MM.1S (cell line): ENCODE measurements at regions not wholly inside any gene's neighbourhood (a gene's known extent, or its start where the extent isn't known, plus 50 kb on each side); places are given as distances from the start of the nearest gene placed in this dataset.

Source experiments
- DNase-seq: peaks from one replicate; pipeline ENCODE4 v3.0.0-alpha.2; 2015
- H2AFZ ChIP-seq: fragments of 300-600 bp; sonication (generic); 2 replicates; pipeline ENCODE4 v1.6.0; 2016; ENCODE audit warnings: antibody characterized with exemption, low read length
- H3F3A ChIP-seq: fragments of 300-600 bp; sonication (generic); 2 replicates; pipeline ENCODE4 v1.6.1; 2016; ENCODE audit warnings: mild to moderate bottlenecking, antibody characterized with exemption, low read length, moderate library complexity, mixed read lengths; ENCODE audit not compliant: insufficient read depth
- H3K27ac ChIP-seq: fragments of 300-600 bp; sonication (generic); 2 replicates; pipeline ENCODE4 v1.5.1; 2016; ENCODE audit warnings: mild to moderate bottlenecking, low read length
- H3K27me3 ChIP-seq: fragments of 300-600 bp; sonication (generic); replicated peaks from 2 replicates; pipeline ENCODE4 v1.6.0; 2016; ENCODE audit warnings: low read length; ENCODE audit not compliant: insufficient read depth
- H3K36me3 ChIP-seq: fragments of 300-600 bp; sonication (generic); replicated peaks from 2 replicates; pipeline ENCODE4 v1.6.1; 2016; ENCODE audit warnings: mild to moderate bottlenecking, low read length, mixed read lengths; ENCODE audit not compliant: insufficient read depth
- H3K4me1 ChIP-seq: fragments of 300-600 bp; sonication (generic); 2 replicates; pipeline ENCODE4 v1.6.1; 2016; ENCODE audit warnings: low read length, mixed read lengths
- H3K4me2 ChIP-seq: fragments of 300-600 bp; sonication (generic); 2 replicates; pipeline ENCODE4 v1.6.0; 2016; ENCODE audit warnings: low read depth, low read length
- H3K4me3 ChIP-seq: fragments of 300-600 bp; sonication (generic); 2 replicates; pipeline ENCODE4 v1.5.1; 2016; ENCODE audit warnings: low read length, mixed read lengths
- H3K79me2 ChIP-seq: fragments of 300-600 bp; sonication (generic); 2 replicates; pipeline ENCODE4 v1.6.1; 2016; ENCODE audit warnings: mixed run types, low read length, mixed read lengths
- H3K9ac ChIP-seq: fragments of 300-600 bp; sonication (generic); 2 replicates; pipeline ENCODE4 v1.6.1; 2016; ENCODE audit warnings: low read length, mixed read lengths
- H3K9me2 ChIP-seq: fragments of 300-600 bp; sonication (generic); replicated peaks from 2 replicates; pipeline ENCODE4 v1.6.1; 2016; ENCODE audit warnings: mild to moderate bottlenecking, low read length, mixed read lengths; ENCODE audit not compliant: insufficient read depth
- H3K9me3 ChIP-seq: fragments of 300-600 bp; sonication (generic); replicated peaks from 2 replicates; pipeline ENCODE4 v1.6.1; 2016; ENCODE audit warnings: mild to moderate bottlenecking, low read length, mixed read lengths; ENCODE audit not compliant: insufficient read depth
- H4K20me1 ChIP-seq: fragments of 300-600 bp; sonication (generic); 2 replicates; pipeline ENCODE4 v1.6.1; 2016; ENCODE audit warnings: mild to moderate bottlenecking, low read length, moderate library complexity, mixed read lengths; ENCODE audit not compliant: insufficient read depth
- EZH2 ChIP-seq: fragments of 300-600 bp; sonication (generic); optimal IDR thresholded peaks from 2 replicates; pipeline ENCODE3; 2017; ENCODE audit warnings: low read depth, mild to moderate bottlenecking, antibody characterized with exemption, low read length, mixed read lengths
- EZH2phosphoT487 ChIP-seq: fragments of 300-600 bp; sonication (generic); IDR thresholded peaks from 2 replicates; pipeline ENCODE4 v1.6.1; 2018; ENCODE audit warnings: antibody characterized with exemption, low read length
- TF ChIP-seq, protein P1 (sequence below): fragments of 300-600 bp; sonication (generic); IDR thresholded peaks from 2 replicates; pipeline ENCODE4 v1.5.1; 2016; ENCODE audit warnings: antibody characterized with exemption, low read length, mixed read lengths

DNA sequence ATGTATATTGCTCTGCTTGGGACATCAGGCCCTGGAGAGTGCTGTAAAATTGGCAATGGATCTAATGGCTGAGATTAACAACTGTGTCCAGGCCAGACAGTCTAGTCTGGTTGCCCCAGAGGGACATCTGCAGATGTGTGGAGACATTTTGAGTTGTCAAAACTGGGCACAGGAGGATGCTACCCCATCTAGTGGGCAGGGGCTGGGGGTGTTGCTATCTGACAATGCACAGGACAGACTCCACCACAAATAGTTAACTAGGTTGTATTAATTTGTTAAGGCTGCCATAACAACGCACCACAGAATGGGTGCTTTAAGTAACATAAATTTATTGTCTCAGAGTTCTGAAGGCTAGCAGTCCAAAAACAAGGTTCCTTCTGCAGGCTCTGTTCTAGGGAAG, 302.5 kb upstream of the AMIGO2 start:
- H3K79me2 ChIP-seq: no peaks in the 10 kb centered on the region
- H3K4me1 ChIP-seq: no peaks in the 10 kb centered on the region
- no peaks in the 10 kb centered on the region for H3F3A ChIP-seq
- H3K27me3 ChIP-seq: no peaks in the 10 kb centered on the region
- H2AFZ ChIP-seq: no peak overlapping the region
- H3K36me3 ChIP-seq: no peaks in the 10 kb centered on the region
- no peak overlapping the region for H3K4me2 ChIP-seq
- no peaks in the 10 kb centered on the region for H3K9me3 ChIP-seq
- H4K20me1 ChIP-seq: no peaks in the 10 kb centered on the region
- no peak for DNase-seq
- no peak overlapping the region for H3K4me3 ChIP-seq
- TF ChIP-seq, protein P1, sequence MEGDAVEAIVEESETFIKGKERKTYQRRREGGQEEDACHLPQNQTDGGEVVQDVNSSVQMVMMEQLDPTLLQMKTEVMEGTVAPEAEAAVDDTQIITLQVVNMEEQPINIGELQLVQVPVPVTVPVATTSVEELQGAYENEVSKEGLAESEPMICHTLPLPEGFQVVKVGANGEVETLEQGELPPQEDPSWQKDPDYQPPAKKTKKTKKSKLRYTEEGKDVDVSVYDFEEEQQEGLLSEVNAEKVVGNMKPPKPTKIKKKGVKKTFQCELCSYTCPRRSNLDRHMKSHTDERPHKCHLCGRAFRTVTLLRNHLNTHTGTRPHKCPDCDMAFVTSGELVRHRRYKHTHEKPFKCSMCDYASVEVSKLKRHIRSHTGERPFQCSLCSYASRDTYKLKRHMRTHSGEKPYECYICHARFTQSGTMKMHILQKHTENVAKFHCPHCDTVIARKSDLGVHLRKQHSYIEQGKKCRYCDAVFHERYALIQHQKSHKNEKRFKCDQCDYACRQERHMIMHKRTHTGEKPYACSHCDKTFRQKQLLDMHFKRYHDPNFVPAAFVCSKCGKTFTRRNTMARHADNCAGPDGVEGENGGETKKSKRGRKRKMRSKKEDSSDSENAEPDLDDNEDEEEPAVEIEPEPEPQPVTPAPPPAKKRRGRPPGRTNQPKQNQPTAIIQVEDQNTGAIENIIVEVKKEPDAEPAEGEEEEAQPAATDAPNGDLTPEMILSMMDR: no peak
- TF ChIP-seq EZH2: no peak
- TF ChIP-seq EZH2phosphoT487: no peak
- no peak overlapping the region for H3K9ac ChIP-seq
- H3K27ac ChIP-seq: no peak overlapping the region
- H3K9me2 ChIP-seq: no peaks in the 10 kb centered on the region

- H3K36me3 ChIP-seq: no peaks in the 10 kb centered on the region
- H3K9me3 ChIP-seq: no peaks in the 10 kb centered on the region
- no peak overlapping the region for H3K4me3 ChIP-seq
Measured at GRCh38 chr12:47378907-47379306, 299.1 kb upstream of the AMIGO2 start.

GRCh38 chr12:47378222-47378582, 298.4 kb upstream of the AMIGO2 start:
- Histone ChIP-seq H3K4me2 (no peak overlapping the region), H3F3A (no peaks in the 10 kb centered on the region), H3K9me3 (no peaks in the 10 kb centered on the region), H3K27ac (no peak overlapping the region), H3K4me1 (no peaks in the 10 kb centered on the region), H3K27me3 (no peaks in the 10 kb centered on the region), H3K79me2 (no peaks in the 10 kb centered on the region), H4K20me1 (no peaks in the 10 kb centered on the region), H2AFZ (no peak overlapping the region), H3K9me2 (no peaks in the 10 kb centered on the region), H3K4me3 (no peak overlapping the region), H3K9ac (no peak overlapping the region), H3K36me3 (no peaks in the 10 kb centered on the region)
- no peak for DNase-seq
- TF ChIP-seq, protein P1: no peak
- TF ChIP-seq EZH2phosphoT487: no peak
- TF ChIP-seq EZH2: no peak

More at GRCh38 chr12:47378907-47379306, 299.1 kb upstream of the AMIGO2 start:
- H2AFZ ChIP-seq: no peak overlapping the region
- H3K27me3 ChIP-seq: no peaks in the 10 kb centered on the region
- H3K9me2 ChIP-seq: no peaks in the 10 kb centered on the region
- no peaks in the 10 kb centered on the region for H3K79me2 ChIP-seq
- H4K20me1 ChIP-seq: no peaks in the 10 kb centered on the region
- H3K27ac ChIP-seq: no peak overlapping the region
- no peaks in the 10 kb centered on the region for H3K4me1 ChIP-seq
- no peaks in the 10 kb centered on the region for H3F3A ChIP-seq
- H3K9ac ChIP-seq: no peak overlapping the region
- DNase-seq: no peak
- no peak overlapping the region for H3K4me2 ChIP-seq
- TF ChIP-seq, protein P1: no peak
- TF ChIP-seq EZH2 (no peak), EZH2phosphoT487 (no peak)
